Activated T-helper 1 cell treated with anti-CD3 and anti-CD28 coated beads, Interleukin-2, amount 50 U/mL, for 16 hours (primary cell): ENCODE measurements at regions not wholly inside any gene's neighbourhood (a gene's known extent, or its start where the extent isn't known, plus 50 kb on each side); places are given as distances from the start of the nearest gene placed in this dataset.
"Not testable (repeated sequence)": the region's sequence is repeated elsewhere in the genome, so short reads cannot be mapped to it uniquely, and the experiment has no call there.

Experiments used
- DNase-seq, 2 donors: peaks; one replicate each; pipeline ENCODE4 v3.0.0-alpha.2; 2020; ENCODE audit warnings: low read depth in 1 of 2, low spot score in 1 of 2

DNA sequence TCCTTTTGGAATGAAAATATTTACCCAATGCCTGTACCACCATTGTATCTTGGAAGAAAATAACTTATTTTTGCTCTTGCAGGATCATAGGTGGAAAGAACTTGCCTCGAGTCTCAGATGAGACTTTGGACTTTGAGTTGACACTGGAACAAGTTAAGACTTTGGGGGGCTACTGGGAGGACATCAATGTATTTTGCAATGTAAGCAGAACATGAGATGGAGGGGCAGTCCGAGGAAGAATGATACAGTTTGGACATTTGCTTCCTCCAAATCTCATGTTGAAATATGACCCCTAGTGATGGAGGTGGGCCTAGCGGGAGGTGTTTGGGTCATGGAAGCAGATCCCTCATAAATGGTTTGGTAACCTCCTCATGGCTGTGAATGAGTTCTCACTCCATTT, 1428.6 kb downstream of the ZPLD1 start:
- no peak for DNase-seq

- no peak for DNase-seq
Measured at GRCh38 chr3:103866113-103866512, 1431.3 kb downstream of the ZPLD1 start.

DNA sequence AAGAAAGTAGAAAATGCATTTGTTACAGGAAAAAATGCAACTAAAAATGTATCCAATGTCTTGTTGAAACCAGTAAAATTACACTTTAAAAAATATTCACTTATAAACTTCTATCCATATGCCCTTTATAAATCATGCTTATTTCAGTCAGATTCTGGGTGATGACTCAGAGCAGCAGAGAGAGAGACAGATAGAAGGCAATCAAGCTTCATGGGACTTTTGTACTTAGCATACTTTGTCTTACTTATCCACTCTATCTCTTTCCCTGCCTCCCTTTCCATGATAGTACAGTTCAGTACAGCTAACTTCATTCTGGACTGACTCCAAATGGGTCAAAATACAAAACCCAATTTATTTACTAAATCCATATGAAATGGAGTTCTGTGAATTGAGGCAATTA, 1438.2 kb downstream of the ZPLD1 start:
- DNase-seq = no peak

DNA sequence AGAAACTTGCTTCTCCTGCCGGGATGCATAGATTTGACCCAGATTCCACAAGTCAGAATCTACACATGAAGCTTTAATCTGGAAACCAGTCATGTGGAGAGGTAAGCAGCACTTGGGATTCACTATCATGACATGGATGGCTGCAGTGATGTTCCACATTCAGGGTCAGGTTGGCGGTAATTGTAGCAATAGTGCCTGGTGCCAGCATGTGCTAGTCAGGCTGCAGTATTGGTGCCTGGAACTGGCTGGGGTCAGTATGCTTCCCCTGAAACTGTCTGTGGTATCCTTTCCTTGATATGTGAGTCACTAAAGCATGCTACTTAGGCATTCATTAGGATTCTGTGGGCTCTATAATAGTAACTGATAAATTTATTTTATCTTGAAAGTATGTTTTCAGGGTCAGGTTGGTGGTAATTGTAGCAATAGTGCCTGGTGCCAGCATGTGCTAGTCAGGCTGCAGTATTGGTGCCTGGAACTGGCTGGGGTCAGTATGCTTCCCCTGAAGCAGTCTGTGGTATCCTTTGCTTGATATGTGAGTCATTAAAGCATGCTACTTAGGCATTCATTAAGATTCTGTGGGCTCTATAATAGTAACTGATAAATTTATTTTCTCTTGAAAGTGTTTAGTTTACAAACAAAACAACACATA, 1439.2 kb downstream of the ZPLD1 start:
- DNase-seq = no peak

GRCh38 chr3:103881809-103882208, 1447.0 kb downstream of the ZPLD1 start:
- DNase-seq = not testable (repeated sequence)

DNA sequence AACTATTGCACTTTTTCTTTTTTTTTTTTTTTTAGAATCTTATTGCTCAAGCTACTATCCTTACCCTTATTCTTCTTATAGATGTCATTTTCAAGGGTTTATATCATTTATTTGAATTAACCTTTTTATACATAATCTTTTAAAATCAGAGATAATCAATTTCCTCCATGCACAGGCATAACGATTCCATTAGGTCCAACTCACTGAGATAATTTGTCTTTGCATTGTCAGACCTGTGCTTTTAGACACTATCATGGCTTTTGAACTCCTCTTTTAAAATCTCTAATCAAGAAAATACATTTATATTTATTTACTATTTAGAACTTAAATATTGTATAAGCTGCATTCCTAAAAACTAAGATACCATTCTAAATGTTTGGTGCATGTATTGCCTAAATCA, 1454.9 kb downstream of the ZPLD1 start:
- no peak for DNase-seq

- no peak for DNase-seq
Measured at GRCh38 chr3:103894162-103894822, 1459.5 kb downstream of the ZPLD1 start.

DNA sequence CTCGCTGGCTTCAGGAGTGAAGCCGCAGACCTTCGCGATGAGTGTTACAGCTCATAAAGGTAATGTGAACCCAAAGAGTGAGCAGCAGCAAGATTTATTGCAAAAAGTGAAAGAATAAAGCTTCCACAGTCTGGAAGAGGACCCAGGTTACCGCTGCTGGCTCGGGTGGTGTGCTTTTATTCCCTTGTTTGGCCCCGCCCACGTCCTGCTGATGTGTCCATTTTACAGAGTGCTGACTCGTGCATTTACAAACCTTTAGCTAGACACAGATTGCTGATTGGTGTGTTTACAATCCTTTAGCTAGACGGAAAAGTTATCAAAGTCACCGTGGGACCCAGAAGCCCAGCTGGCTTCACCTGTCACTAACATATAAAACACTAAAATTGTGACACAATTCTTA, 1464.5 kb downstream of the ZPLD1 start:
- no peak for DNase-seq

DNA sequence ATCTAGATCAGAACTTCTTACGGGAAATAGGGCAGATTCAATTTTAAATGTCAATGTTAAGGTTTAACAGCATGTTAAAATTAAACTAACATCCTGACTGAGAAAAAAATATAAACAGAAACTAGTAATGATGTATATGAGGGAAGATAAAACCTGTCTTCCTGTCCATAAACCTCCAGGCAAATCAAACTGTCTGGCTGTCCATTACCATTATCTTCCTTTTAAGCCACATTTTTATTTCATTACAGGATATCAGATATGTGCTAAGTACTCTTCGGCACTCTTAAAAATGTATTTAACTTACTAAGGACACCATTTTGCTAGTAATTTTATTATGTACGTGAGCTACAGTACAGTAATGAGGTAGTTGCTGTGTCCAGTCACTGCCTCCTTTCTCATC, 1461.7 kb upstream of the ALCAM start:
- no peak for DNase-seq

GRCh38 chr3:103906304-103906703, 1460.4 kb upstream of the ALCAM start:
- DNase-seq = no peak

- DNase-seq = no peak
Measured at GRCh38 chr3:103906808-103907207, 1459.9 kb upstream of the ALCAM start.

DNA sequence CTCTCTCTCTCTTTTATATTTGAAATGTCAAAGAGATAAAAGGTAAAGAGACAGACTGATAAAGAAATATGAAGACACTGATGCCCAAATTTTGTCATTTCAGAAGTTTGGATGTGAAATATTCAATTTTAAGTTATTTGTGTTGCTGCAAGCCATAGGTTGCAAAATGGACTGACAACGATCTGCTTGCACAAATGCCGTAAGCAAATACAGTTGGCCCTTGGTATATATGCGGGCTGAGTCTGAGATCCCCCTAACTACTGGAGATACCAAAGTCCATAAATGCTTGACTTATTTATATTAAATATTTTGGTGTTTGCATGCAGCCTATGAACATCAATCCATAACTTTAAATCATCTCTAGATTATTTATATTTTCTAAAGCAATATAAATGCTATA, 1459.1 kb upstream of the ALCAM start:
- no peak for DNase-seq

GRCh38 chr3:103909395-103909794, 1457.3 kb upstream of the ALCAM start:
- no peak for DNase-seq

GRCh38 chr3:103918336-103918735, 1448.4 kb upstream of the ALCAM start:
- no peak for DNase-seq

GRCh38 chr3:103919327-103919726, 1447.4 kb upstream of the ALCAM start:
- no peak for DNase-seq

GRCh38 chr3:103923907-103924306, 1442.8 kb upstream of the ALCAM start:
- DNase-seq = no peak

- DNase-seq = no peak
Measured at GRCh38 chr3:103924544-103924943, 1442.2 kb upstream of the ALCAM start.

DNA sequence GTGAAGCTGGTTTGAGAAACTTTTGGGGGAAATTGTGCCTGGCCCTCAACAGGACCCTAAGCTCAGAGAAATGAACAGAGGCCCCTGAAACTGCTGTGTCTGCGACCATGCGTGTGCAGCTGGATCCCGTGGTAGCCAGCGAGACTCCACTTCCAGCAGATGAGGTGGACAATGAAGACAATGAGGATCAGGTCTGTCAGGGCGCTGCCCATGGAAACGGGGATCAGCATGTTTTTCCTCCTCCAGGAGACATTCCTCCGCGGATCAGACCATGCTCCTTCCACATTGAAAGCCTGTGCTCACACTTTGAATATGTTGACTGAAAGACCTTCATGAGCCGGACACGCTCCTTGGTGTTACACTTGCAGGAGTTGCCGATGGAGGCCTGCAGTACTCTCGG, 1439.8 kb upstream of the ALCAM start:
- no peak for DNase-seq

DNA sequence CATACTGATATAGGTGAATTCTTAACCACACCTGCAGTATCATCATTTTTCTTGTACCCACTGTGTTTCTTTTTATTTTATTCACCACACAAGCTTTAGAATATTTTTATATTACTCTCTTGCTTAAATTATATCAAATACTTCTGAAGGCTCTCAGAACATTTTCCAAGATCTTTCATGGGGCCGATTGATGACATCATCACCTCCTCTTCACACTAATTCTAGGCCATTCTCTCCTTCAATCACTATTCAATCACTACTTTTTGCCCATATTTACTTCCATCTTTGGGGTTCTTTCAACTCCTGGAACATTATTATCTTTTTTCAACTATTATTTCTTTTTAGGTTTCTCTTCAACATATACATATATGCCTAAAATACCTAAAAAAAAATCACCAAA, 1438.8 kb upstream of the ALCAM start:
- DNase-seq = no peak

DNA sequence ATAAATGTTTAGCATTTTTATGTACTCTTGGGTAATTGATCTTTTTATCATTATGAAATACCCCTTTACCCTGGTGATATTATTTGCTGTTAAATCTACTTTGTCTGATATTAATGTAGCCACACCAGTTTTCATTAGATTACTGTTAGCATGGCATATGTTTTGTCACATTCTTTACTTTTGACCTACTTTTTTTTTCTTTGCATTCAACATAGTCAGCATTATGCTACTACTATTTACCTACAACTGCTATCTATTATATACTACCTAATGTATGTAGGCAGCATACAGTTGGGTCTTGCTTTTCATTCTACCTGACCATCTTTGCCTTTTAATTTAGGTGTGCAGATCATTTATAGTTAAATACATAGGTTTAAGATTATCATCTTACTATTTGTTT, 1429.6 kb upstream of the ALCAM start:
- DNase-seq = no peak

- no peak for DNase-seq
Measured at GRCh38 chr3:103947062-103947461, 1419.6 kb upstream of the ALCAM start.

DNA sequence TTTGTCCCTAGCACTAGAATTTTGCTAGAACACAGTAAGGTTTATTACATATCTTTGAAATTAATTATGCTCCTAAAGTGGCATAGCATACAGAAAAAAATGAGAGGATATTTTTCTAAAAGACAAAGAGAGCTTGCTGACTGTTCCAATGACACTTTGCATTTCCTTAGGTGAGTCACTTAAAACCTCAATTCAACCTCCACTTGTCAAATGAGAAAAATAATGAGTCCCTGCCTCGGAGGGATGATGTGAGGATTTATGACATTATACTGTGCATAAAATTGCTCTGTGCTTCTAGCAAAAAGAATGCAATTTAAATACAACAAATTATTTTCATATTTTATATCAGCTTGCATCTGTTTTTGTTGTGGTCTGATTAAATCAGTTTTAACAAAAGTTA, 1417.0 kb upstream of the ALCAM start:
- no peak for DNase-seq

DNA sequence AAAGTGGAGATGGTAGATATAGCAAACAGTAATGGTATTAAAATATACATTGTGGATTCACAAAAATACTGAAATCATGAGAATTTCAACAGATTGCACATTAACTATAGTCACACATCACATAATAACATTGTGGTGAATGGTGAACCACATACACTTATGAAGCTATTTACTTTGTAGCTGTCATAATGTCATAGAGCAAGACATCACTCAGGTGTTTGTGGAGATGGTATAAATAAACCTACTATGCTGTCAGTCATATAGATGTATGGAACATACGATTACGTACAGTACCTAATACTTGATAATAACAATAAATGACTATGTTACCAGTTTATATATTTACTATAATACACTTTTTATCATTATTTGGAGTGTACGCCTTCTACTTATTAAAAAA, 1416.0 kb upstream of the ALCAM start:
- DNase-seq = no peak
